Cerebellar nuclear complex (tissue), 1 donor: ENCODE measurements at regions not wholly inside any gene's neighbourhood (a gene's known extent, or its start where the extent isn't known, plus 50 kb on each side); places are given as distances from the start of the nearest gene placed in this dataset.
A peak's percentile ranks its signal among the peaks of the same experiment; 100 is the strongest.
"Not testable (repeated sequence)": the region's sequence is repeated elsewhere in the genome, so short reads cannot be mapped to it uniquely, and the experiment has no call there.

Source experiments
- DNase-seq, 2 experiments: peaks; one replicate each; lab custom pipeline; 2025; lab: John Stamatoyannopoulos, UW

DNA sequence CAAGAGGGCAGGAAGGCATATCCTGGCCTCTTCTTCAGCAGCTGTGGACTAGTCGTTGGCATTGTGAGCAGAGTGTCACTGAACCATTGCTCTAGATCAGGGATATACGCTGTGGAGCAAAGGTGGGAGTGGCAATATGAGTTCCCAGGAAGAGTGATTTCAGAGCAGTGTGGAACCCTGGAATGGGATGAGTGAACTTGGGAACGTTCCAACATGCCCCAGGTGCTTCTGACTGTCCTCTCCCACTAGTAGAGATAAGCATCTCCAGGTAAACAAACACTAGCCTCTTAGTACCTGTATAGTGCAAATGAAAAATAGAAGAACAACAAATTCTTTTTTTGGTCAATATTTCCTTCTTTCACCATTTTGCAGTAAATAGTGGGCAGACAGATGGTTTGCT lies 123.6 kb upstream of the VEPH1 start:
- no peak for DNase-seq

DNA sequence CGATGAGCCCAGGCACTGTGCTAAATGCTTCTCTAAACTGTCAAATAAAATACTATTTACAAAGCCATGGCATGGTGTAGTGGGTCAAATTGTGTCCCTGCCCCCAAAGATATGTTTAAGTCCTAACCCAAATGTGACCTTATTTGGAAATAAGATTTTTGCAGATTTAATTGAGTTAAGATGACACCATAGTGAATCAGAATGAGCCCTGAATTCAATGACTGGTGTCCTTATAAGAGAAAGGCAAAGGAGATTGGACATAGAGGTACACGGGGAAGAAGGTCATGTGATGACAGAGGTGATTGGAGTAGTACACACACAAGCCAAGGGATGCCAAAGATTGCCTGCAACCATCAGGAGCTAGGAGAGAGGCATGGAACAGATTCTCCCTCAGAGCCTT lies 121.6 kb upstream of the VEPH1 start:
- DNase-seq = no peak

DNA sequence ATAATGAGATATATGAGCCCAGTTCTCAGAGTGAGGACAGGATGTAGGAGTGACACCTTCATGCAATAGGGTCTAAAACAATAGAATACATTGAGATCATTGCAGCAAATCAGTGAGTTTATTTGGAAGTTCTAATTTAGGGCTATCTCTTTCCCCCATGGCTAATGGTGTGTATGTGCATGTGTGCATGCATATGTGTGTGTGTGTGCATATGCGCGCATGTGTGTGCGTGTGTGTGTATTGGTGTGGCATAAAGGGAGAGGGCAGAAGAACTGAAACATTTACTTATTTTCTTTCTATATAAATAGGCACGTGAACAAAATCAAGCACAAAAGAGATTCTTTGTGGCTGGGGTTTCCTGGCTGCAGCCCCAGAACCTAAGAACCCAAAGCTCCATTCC lies 115.7 kb upstream of the VEPH1 start:
- DNase-seq = no peak

DNA sequence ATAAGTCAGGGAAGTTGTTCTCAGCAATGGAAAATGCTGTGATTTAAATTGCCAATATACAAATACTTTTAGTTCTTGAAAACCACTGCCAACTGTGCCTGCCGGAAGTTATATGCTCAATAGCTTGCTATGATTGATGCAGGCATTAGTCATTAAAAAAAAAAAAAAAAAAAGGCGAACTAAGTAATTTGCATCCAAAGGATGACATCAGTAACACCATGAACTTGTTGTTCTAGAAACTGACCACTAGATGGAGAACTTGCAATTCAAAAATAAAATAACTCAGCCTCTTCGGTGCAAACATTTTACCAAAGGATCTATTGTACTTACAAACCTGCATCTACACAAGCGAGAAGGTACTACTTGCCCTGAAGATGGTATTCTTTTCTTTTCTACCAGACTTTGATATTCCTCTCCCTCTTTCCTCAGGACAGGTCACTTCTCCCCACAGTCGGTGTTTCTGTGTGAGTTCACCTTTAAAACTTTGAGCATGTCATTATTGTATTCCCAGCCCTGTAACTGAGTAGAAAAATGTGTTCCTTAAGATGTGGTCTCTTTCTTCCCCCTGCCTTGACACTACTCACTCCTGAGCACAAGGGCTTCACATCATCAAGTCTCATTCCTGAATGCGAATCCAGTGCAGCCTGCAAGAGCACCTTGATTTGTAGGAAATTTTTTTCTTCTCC lies 115.0 kb upstream of the VEPH1 start:
- DNase-seq = no peak

DNA sequence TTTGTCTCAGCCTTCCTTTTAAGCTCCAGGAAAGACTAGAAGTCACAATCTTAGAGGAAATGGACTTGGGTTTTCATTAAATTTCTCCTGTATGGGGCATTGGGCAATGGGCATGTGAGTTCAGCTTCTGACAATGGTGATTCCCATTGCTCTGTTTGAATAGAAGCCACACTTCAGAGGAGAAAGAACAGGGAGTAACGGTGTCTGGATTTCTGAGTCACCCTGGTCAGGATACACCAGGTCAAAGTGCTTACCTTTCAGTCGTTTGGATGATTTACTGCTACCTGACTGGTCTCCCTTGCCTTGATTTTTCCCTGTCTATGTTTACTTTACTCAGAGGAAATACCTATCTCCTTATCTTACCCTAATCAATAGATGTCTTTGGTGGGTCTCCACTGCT lies 111.7 kb upstream of the VEPH1 start:
- no peak for DNase-seq

DNA sequence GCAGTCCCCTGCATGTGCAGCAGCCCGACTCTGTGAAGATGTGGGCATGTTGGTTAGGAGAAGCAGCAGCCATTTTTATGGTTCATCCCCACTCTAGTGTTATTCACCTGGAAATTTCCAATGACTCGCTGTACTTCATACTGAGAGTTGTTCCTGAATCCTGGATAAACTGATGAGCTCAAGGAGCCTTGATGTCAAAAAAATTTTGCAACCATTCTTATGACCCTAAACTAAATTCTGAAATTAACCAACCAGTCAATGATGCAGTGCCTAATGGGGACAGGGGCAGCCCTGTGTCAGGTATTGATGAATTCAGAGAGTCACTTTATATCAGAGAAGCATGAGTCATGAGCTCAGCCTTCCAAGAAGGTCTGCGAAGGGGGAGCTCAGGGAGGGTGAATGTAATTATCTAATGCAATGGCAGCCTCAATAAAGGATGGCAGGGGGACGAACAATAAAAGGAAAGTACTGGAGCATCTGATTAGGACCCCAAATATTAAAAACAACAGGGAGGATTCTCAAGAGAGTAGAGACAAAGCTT lies 108.4 kb upstream of the VEPH1 start:
- DNase-seq = no peak

DNA sequence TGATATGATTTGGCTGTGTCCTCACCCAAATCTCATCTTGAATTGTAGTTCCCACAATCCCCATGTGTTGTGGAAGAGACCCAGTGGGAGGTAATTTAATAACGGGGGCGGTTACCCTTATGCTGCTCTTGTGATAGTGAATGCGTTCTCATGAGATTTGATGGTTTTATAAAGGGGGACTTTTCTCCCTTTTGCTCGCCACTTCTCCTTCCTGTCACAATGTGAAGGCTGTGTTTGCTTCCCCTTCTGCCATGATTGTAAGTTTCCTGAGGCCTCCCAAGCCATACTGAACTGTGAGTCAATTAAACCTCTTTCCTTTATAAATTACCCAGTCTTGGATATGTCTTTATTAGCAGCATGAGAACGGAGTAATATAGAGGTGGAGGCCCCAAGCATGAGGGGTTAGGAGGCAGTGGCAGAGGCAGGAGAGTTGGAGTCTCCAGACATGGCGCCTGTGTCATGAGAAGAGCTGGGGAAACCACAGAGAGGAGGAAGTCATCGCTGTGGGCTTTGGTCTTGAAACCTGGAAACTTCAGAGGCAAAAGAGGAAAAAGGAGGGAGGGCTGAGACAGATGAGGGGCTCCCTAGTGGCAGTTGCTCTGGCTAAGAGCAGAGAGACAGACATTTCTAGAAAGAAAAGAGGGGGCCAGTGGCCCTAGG lies 107.8 kb upstream of the VEPH1 start:
- no peak for DNase-seq

DNA sequence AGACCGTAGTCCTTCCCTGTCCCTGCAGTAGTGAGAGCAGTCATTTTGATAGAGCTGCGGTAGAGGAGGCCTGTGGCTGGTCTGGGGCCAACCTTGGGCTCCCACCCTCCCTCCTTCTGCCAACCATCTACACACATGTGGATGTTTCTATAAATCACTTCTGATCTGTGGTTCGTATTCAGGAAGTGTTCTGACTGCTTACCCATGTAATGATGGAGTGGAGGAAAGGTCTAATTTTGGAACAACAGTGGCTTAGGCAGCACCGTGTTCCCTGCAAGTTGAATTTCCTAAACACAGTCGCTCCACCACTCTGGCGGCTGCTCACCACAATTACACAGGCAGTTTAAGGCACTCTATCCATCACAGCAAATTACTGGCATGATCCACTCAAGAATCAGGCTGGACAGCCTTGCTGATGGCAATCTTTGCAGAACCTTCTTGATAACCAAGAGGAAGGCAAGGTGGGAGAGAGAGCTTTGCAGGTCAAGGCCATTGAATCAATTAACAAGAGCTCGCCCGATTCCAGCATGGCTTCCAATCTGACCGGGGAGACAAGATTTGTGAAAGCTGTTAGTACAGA lies 104.7 kb upstream of the VEPH1 start:
- no peak for DNase-seq

DNA sequence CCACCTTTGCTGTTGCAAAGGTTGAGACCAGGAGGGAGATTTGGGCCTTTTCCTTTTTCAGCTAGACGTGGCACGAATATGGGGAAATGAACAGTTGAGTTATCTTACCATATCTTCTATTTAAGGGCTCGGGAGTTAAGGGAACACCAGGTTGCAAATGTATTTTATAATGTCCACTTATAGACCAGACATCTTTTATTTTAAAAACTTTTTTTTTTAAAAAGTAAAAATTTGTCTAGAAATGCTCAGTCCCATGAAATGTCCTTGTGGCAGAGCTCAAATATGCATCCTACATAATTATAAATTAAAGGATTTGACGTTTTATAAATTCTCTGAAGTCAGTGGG lies 103.6 kb upstream of the VEPH1 start:
- no peak for DNase-seq

DNA sequence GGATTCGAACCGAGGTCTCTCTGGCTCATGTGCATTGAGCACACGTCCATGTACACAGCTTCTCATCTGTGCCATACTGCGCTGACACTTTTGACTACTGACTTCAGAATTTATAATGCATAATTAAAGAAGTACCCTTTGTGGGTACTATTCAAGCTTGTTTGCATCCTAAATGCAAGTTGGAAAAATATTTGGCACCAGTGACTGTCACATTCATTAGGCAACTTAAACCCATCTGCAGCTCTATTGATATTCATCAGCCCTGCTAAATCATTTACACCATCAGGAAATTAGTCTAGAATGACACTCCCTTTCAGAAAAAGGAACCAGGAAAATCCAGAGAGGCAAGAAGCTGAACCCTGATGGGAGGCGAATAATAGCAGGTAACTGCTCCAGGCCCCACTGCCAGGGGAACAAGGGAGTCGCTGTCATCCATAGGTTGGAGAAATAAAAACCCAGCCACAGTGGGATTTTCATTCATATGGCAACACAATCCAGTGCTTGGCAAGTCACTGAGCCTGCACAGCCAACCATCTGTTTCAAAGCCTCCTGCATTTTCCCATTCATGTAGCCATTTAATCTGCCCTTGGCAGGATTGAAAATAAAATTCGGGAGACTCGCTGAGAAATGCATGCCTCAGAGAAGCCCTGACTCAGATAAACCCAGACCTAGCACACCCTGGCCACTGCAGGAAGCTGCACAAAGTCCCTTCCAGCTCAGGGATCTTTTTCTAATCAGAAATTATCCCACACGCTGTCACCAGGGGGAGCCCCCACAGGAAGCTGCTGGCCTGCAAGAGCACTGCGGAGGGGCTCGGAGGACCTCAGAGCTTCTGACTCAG lies 103.0 kb upstream of the VEPH1 start:
- peak in 1 of 2 experiments; percentile 32 for DNase-seq

DNA sequence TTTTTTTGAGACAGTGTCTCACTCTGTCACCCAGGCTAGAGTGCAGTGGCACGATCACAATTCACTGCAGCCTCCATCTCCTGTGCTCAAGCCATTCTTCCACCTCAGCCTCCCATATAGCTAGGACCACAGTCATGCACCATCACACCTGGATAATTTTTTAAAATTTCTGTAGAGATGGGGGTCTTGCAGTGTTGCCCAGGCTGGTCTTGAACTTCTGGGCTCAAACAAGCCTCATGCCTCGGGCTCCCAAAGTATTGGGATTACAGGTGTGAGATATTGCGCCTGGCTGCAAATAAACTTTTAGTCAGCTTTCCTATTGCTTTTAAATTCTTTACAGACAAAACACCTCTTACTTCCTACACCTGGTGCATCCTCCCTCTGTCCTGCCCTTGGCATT lies 102.1 kb upstream of the VEPH1 start:
- DNase-seq = no peak

DNA sequence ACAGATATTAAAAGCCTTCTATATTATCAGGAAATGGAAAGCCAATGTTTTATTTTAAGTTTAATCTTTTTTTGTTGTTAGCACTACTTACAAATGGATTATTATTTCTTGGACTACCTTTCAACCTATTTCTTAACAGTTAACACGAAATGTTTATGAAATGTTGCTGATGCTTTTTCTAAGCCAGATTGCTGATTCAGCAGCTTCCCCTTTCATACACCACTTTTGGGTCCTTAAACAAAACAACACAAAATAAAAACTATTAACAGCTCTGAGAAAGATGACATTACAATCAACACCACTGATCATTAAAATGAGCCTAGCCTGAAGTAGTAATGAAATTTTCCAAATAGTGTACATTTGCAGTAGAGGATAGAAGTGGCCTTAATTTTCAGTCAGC lies 99.2 kb upstream of the VEPH1 start:
- no peak for DNase-seq

DNA sequence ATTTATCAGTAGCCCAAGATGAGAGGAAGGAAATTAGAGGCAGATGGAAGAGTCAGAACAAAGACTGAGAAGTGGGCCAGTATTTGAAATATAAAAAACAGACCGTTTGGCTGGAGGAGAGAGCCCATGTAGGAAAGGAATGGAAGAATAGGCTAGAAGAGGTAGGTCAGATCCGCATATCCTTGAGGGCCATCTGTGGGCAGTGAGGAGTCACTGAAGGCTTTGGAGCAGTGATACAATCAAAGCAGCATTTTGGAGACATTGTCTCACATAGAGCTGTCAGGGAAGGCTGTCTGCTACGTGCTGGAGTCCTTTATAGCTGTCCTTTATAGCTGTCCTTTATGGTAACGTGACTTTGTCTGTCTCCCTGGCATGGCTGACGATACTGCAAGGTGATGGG lies 92.0 kb upstream of the VEPH1 start:
- no peak for DNase-seq

DNA sequence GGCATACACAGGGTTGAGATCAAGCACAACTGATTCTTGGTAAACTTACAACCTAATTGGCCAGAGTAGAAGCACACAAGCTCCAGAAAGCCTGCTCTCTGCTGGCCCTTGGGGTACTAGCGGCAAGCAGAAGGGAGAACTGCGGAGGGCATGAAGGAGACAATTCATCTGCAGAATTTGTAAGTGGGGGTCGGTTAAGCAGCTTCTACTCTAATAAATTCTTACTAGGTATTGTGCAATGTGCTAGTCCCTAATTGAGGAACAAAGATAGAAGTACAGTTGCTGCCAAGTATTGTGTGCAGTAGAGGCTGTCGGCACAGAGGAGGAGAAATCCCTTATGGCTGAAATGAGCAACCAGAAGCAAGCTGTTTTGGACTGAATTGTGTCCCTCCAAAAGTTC lies 91.2 kb upstream of the VEPH1 start:
- no peak for DNase-seq

DNA sequence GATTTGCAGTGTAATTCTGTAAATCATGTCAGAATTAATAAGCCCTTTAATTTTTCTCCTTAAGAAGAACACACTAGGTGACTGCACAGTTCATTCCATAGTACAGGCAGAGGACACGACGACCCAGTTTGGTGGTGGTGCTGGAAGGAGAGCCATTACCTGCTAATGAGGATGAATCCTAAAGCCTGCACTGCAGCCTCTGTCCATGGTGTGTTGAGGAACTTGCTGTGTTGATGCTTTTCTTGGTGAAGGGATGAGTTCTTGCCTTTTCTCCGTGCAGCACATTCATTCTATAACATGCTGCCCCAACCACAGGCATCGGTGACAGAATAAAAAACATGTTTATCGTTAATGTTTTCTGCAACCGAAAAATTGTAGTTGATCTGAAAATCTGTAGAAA lies 89.6 kb upstream of the VEPH1 start:
- no peak for DNase-seq

DNA sequence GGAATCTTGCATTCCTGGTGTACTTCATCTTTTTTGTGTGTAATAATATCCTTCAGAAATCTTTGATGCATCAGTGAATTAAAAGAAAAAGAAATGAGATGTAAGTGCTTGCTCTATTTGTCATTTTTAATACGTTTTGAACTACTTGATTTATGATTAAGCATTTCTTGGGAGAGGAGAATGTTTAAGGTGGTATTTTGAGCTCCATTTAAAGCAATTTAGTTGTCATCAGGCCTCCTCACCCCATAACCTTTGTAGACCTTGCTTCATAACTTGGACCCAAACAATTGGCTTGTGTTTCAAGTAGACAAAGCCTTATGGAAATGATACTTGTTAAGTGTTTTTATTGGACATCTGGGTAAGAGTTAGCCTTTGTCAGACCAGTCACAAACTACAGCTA lies 87.1 kb upstream of the VEPH1 start:
- DNase-seq = no peak

DNA sequence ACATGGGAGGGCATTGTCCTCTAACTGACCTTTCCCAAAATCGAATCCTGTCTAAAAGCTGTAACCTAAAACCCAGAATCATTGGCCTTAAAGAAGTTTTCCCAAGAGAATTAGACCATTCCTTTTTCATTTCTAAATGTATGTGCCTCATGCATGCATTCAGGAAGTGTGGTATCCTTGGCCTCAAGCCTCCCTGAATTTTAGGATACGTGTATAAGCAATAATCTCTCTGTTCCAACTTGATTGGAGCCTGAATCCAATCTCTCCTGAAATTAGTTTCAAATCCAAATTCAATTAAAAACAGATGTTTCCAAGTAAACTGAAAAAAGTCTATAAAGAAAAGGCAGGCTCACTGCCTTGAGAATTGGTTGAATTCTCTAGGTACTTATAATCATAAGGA lies 86.0 kb upstream of the VEPH1 start:
- no peak for DNase-seq

DNA sequence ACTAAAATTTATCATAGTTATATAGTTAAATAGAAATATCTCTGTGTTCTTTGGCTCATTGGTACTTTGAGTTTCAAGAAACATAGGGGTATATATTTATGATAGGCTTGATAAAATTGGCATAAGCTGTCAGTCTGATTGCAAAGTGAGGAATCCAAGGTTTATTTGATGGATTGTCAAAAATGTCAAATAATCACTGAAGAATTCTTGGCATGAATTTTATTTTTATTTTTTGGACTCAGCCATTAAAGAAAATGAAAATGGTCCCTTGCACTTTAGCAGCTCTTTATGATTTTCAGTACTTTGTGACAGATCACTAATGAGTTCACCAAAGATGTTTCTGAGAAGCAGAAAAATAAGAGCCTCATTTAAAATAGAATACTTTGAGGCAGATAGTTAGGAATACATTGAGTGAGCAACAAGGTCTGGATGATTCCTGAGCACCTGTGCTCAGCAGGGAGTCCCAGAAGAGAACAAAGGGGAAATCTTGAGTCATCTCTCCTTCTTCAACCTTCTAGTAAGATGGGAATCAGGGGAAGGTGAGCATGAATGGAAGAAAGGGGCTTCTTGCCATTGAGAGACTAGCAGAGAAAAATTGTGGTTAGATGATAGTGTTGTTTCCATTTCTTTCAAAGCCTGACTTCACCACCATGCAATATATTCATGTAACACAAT lies 85.3 kb upstream of the VEPH1 start:
- no peak for DNase-seq

DNA sequence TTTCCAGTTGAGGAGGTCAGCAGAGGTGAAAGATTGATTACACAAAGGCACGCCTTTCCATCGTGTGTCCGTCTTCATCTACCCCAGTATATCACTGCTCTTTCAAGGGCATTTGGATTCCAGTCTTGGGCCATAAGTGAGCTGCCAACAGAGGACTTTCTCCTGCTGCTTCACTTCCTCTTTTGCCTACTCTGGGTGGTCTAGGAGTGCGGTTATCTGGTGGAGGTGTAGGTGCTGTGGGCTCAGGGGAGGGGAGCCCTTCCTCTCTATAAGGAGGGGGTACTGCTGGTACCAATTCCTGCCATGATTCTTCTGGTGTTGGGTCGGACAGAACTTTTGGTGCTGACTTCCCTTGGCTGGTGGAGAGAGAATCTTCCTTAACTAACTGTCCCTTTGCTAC lies 83.1 kb upstream of the VEPH1 start:
- no peak for DNase-seq

DNA sequence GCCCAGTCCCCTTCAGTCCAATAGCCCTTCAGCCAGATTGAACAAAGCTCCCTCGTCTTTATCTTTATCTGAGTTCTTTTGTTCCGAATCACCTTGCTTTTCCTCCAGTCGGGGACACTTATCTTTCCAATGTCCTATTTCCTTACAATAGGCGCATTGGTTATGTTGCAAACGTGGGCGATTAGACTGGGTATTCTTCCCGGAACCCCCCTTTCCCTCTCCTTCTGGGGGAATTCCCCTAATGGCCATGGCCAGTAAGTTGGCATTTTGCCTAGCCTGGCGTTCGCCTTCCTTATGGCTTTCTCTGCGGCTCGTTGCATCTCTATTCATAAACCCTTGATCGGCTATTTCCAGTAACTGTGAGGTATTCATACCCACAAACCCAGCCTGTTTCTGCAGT lies 82.2 kb upstream of the VEPH1 start:
- no peak for DNase-seq

DNA sequence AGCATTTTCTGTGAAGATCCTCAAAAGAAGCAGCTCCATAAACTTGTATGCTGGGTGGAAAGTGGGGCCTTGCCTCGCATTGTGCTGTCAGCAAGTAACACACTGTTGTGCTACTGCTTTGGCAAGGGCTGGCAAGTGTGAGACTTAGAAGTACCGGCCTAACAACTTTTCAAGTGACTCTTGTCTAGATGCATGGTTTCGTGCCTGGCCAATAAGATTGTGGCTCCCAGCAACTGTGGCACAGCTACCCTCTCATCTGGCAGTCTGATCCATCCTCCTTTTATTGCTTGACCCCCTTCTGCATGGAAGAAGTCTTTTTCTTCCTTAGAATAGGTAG lies 79.4 kb upstream of the VEPH1 start:
- DNase-seq = no peak

DNA sequence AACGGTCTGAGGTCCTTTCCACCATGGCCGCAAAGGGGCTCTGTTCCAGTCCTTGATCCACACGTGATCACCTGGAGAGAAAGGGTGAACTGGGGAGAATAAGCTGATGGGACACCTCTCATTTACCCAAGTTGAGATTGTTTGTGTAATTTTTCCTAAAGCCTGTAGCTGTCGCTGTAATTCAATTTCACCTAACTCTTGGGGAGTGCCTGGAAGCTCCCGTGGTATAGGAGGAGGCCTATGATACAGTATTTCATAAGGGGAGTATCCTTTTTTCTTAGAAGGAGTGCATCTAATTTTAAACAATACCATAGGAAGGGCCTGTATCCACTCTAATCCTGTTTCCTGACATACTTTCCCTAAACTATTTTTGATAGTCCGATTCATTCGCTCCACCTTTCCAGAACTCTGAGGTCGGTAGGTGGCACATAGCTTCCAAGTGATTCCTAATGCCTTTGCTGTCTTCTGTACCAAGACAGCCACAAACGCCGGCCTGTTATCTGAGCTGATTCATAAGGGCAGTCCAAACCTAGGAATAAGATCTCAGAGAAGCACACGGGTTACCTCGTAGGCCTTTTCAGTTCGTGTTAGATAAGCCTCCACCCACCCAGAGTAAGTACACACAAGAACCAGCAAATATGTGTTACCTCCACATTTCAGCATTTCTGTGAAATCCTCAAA lies 78.9 kb upstream of the VEPH1 start:
- DNase-seq = not testable (repeated sequence)
